A549 (cell line): ENCODE measurements at regions not wholly inside any gene's neighbourhood (a gene's known extent, or its start where the extent isn't known, plus 50 kb on each side); places are given as distances from the start of the nearest gene placed in this dataset.
"Not testable (repeated sequence)": the region's sequence is repeated elsewhere in the genome, so short reads cannot be mapped to it uniquely, and the experiment has no call there.

Source experiments
- ATAC-seq, 2 experiments: fragments of 200-7000 bp in 1 of 2; fragments of >200 bp in 1 of 2; cut with Nextera tagmentation in 1 of 2; cut with Tn5 transposase in 1 of 2; 3 replicates each; pipeline versions ENCODE4 v1.8.0 to v1.9.1; 2018 to 2020; ENCODE audit warnings: mild to moderate bottlenecking in 1 of 2, moderate library complexity in 1 of 2
- CTCF ChIA-PET: fragments of 300-600 bp; sonication (Branson Sonifier 250); formaldehyde crosslinking; extraction: SDS; loops from one replicate; lab custom pipeline; 2021; ENCODE audit warnings: antibody characterized with exemption, inconsistent platforms; lab: Yijun Ruan, JAX
- POLR2A ChIA-PET: fragments of 350-600 bp; formaldehyde crosslinking; extraction: SDS; loops from one replicate; lab custom pipeline; 2021; ENCODE audit warnings: antibody characterized with exemption, inconsistent platforms; lab: Yijun Ruan, JAX
- DNase-seq, 2 experiments: peaks; one replicate each; pipeline versions ENCODE4 v3.0.0 to v3.0.0-alpha.2; 2011 to 2016; ENCODE audit warnings: low read depth in 1 of 2, low spot score in 1 of 2
- FAIRE-seq: peaks from 2 replicates; lab custom pipeline; 2011; peaks lifted over from hg19 to GRCh38; lab: Jason Lieb, UNC
- H3K27ac ChIP-seq, 2 experiments: fragments of >200 bp; sonication (Bioruptor Twin); formaldehyde crosslinking; 3 replicates each; pipeline ENCODE4 v1.5.1; 2016 to 2017
- H3K4me1 ChIP-seq: fragments of >200 bp; sonication (Bioruptor Twin); formaldehyde crosslinking; 3 replicates; pipeline ENCODE4 v1.6.1; 2016
- H3K4me2 ChIP-seq: fragments of >200 bp; sonication (Bioruptor Twin); formaldehyde crosslinking; 3 replicates; pipeline ENCODE4 v1.6.1; 2016
- H3K4me3 ChIP-seq: fragments of >200 bp; sonication (Bioruptor Twin); formaldehyde crosslinking; 3 replicates; pipeline ENCODE4 v1.5.1; 2016
- H3K9me3 ChIP-seq: fragments of >200 bp; sonication (Bioruptor Twin); formaldehyde crosslinking; 3 replicates; pipeline ENCODE4 v1.6.1; 2016
- CEBPB ChIP-seq, 2 experiments: fragments of >200 bp in 1 of 2; sonication (Bioruptor Twin) in 1 of 2; formaldehyde crosslinking in 1 of 2; IDR thresholded peaks; 2 replicates each; pipeline ENCODE4 v1.6.1; 2012 to 2016
- ESRRA ChIP-seq: fragments of 150-350 bp; IDR thresholded peaks from 2 replicates; pipeline ENCODE4 v1.6.1; 2014; ENCODE audit warnings: mild to moderate bottlenecking, low read length, borderline replicate concordance
- JUN ChIP-seq, 2 experiments: fragments of >200 bp; sonication (Bioruptor Twin); formaldehyde crosslinking; IDR thresholded peaks; 2 replicates in 1 of 2; 3 replicates in 1 of 2; pipeline ENCODE4 v1.6.1; 2016 to 2017
- RCOR1 ChIP-seq: fragments of 150-350 bp; IDR thresholded peaks from 2 replicates; pipeline ENCODE4 v1.6.1; 2014; ENCODE audit warnings: antibody characterized with exemption, low read length, low read depth
- RFX5 ChIP-seq: fragments of 450-650 bp; IDR thresholded peaks from 2 replicates; pipeline ENCODE4 v1.7.1; 2014; ENCODE audit warnings: antibody characterized with exemption, mild to moderate bottlenecking, moderate library complexity
- TFCP2L1 ChIP-seq: fragments of 250-450 bp; sonication (Bioruptor Pico); IDR thresholded peaks from 2 replicates; pipeline ENCODE4 v1.5.0; 2021; ENCODE audit warnings: mild to moderate bottlenecking
- ZFP36 ChIP-seq: fragments of 450-650 bp; IDR thresholded peaks from 2 replicates; pipeline ENCODE4 v1.6.1; 2014; ENCODE audit warnings: borderline replicate concordance; ENCODE audit not compliant: partially characterized antibody
- ZSCAN20 ChIP-seq: fragments of 250-450 bp; sonication (Bioruptor Pico); IDR thresholded peaks from 2 replicates; pipeline ENCODE4 v1.8.0; 2022; ENCODE audit warnings: mild to moderate bottlenecking, moderate library complexity
- whole genome bisulfite sequencing: methylation state at CpG from one replicate; pipeline ENCODE4 v1.1.6; 2017; ENCODE audit errors: missing lambda C conversion rate; 5-methylcytosine and 5-hydroxymethylcytosine counted together
- TF ChIP-seq, protein P1 (sequence below): fragments of >200 bp; sonication (Bioruptor Twin); formaldehyde crosslinking; IDR thresholded peaks from 3 replicates; pipeline ENCODE4 v1.5.1; 2016
- TF ChIP-seq, protein P2 (sequence below): fragments of 150-350 bp; IDR thresholded peaks from 2 replicates; pipeline ENCODE4 v1.6.1; 2014; ENCODE audit warnings: low read depth, mild to moderate bottlenecking, low read length
- TF ChIP-seq, protein P3 (sequence below): fragments of 250-450 bp; sonication (Bioruptor Pico); IDR thresholded peaks from 2 replicates; pipeline ENCODE4 v1.5.0; 2021; ENCODE audit warnings: mild to moderate bottlenecking, moderate library complexity, borderline replicate concordance
- TF ChIP-seq, protein P4 (sequence below): IDR thresholded peaks from 2 replicates; pipeline ENCODE4 v1.6.1; 2012

DNA sequence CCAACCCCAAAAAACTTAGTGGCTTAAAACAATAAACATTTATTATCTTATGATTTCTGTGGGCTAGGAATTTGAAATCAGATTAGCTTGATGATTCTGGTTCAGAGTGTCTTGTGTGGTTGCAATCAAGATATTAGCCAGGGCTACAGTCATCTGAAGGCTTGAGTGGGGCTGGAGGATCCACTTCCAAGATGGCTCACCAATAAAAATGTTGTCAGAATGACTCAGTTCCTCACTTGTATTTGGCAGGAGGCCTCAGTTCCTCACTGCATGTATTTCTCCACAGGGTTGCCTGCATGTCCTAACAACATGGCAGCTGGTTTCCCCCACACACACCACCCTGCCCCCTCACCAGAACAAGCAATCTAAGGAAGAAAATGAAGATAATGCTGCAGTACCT is 98.2 kb upstream of the NIPBL start (continued):
- no peak for TF ChIP-seq TFCP2L1 (CRISPR knock-in tag)
- no peak for TF ChIP-seq CEBPB (IDR thresholded peaks at IDR 0.05)
- TF ChIP-seq, protein P1, sequence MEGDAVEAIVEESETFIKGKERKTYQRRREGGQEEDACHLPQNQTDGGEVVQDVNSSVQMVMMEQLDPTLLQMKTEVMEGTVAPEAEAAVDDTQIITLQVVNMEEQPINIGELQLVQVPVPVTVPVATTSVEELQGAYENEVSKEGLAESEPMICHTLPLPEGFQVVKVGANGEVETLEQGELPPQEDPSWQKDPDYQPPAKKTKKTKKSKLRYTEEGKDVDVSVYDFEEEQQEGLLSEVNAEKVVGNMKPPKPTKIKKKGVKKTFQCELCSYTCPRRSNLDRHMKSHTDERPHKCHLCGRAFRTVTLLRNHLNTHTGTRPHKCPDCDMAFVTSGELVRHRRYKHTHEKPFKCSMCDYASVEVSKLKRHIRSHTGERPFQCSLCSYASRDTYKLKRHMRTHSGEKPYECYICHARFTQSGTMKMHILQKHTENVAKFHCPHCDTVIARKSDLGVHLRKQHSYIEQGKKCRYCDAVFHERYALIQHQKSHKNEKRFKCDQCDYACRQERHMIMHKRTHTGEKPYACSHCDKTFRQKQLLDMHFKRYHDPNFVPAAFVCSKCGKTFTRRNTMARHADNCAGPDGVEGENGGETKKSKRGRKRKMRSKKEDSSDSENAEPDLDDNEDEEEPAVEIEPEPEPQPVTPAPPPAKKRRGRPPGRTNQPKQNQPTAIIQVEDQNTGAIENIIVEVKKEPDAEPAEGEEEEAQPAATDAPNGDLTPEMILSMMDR: no peak
- TF ChIP-seq ZSCAN20 (CRISPR knock-in tag): no peak
- no peak for TF ChIP-seq RCOR1

DNA sequence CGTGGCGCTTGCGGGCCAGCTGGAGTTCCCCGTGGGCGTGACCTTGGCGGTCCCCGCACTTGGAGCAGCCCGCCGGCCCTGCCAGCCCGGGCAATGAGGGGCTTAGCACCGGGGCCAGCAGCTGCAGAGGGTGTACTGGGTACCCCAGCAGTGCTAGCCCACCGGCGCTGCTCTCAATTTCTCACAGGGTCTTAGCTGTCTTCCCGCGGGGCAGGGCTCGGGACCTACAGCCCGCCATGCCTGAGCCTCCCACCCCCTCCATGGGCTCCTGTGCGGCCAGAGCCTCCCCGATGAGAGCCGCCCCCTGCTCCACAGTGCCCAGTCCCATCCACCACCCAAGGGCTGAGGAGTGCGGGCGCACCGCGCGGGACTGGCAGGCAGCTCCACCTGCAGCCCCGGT is 94.0 kb upstream of the NIPBL start:
- H3K27ac ChIP-seq, H3K4me3 ChIP-seq, DNase-seq, FAIRE-seq, H3K4me1 ChIP-seq, H3K4me2 ChIP-seq, POLR2A ChIA-PET, CTCF ChIA-PET, ATAC-seq, H3K9me3 ChIP-seq: not testable (repeated sequence)
- 40% methylated on average over 1 of the region's 26 CpGs for WGBS

DNA sequence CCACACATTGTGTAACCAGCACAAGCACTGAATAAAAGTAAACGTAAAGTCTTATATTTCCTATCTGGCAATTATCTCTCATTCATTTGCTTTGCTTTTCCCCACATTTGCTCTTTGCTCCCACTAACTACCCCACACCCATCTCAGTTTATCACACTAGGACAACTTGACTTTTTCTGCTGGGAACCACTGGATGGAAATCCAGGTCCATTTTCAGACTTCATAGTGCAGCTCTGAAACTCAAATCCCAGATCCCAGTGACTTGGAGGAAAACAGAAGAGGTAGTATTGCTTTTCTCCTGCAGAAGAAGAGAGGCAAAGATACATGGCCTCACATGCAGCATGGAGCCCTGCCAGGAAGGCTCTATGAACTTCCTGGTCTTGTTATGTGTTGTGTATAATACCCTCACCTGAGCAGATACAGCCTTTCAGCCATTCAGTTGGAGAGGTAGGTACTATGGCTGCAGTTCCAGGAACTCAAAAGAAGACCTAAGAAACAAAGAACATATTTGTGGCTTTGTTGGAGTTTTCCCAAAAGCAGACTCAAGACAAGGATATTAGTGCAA is 90.0 kb upstream of the NIPBL start:
- no peak for FAIRE-seq
- CTCF ChIA-PET: interaction anchor here (1.0 kb wide), 1 partner anchor 47 kb away, joined by 3 read pairs; no protein-coding TSS in a partner anchor

DNA sequence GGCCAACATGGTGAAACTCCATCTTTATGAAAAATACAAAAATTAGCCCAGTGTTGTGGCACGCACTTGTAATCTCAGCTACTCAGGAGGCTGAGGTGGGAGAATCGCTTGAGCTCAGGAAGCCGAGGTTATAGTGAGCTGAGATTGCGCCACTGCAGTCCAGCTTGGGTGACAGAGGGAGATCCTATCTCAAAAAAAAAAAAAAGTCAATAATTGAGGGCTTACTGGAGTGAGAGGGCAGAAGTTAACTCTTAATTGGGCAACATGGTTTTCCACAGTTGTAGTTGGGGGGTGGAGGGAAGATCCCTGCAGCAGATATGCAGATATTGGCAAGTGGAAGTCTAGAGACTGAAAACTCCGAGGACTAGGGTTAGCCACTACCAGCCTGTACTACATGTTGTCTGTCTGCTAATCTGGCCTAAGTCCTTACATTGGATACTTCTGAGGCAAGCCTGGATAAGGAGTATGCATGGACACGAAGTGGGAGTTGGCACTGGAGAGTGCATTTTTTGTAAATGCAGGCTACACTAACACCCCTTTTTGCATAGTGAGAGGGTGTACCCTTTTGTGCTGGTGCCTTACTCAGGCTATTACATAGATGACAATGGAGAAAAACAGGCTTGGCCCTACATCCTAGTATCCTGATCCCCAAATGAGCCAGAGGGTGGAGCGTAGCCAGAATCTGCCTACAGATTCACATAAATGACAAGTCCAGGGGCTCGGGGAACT is 89.0 kb upstream of the NIPBL start:
- POLR2A ChIA-PET: no interaction called here
- CTCF ChIA-PET: interaction anchor here (1.0 kb wide), 1 partner anchor 48 kb away, joined by 3 read pairs; no protein-coding TSS in a partner anchor
- no peaks in the 10 kb centered on the region for H3K4me1 ChIP-seq
- 39% methylated on average over 8 of the region's 8 CpGs for WGBS
- no peak overlapping the region for H3K27ac ChIP-seq
- FAIRE-seq (no peak), DNase-seq (no peak), ATAC-seq (no peak)
- H3K4me3 ChIP-seq: no peak overlapping the region
- TF ChIP-seq JUN (IDR thresholded peaks at IDR 0.05) (no peak), ZFP36 (no peak), ESRRA (no peak), RFX5 (no peak), ZSCAN20 (CRISPR knock-in tag) (no peak), TFCP2L1 (CRISPR knock-in tag) (no peak)
- TF ChIP-seq, protein P2, sequence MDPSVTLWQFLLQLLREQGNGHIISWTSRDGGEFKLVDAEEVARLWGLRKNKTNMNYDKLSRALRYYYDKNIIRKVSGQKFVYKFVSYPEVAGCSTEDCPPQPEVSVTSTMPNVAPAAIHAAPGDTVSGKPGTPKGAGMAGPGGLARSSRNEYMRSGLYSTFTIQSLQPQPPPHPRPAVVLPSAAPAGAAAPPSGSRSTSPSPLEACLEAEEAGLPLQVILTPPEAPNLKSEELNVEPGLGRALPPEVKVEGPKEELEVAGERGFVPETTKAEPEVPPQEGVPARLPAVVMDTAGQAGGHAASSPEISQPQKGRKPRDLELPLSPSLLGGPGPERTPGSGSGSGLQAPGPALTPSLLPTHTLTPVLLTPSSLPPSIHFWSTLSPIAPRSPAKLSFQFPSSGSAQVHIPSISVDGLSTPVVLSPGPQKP: no peak
- TF ChIP-seq, protein P3, sequence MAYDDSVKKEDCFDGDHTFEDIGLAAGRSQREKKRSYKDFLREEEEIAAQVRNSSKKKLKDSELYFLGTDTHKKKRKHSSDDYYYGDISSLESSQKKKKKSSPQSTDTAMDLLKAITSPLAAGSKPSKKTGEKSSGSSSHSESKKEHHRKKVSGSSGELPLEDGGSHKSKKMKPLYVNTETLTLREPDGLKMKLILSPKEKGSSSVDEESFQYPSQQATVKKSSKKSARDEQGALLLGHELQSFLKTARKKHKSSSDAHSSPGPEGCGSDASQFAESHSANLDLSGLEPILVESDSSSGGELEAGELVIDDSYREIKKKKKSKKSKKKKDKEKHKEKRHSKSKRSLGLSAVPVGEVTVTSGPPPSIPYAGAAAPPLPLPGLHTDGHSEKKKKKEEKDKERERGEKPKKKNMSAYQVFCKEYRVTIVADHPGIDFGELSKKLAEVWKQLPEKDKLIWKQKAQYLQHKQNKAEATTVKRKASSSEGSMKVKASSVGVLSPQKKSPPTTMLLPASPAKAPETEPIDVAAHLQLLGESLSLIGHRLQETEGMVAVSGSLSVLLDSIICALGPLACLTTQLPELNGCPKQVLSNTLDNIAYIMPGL (CRISPR knock-in tag): no peak
- H3K9me3 ChIP-seq: no peaks in the 10 kb centered on the region
- H3K4me2 ChIP-seq: no peak overlapping the region

More for the DNA sequence above, 90.0 kb upstream of the NIPBL start:
- Histone ChIP-seq H3K9me3 (no peaks in the 10 kb centered on the region), H3K4me2 (no peak overlapping the region), H3K27ac (no peak overlapping the region), H3K4me3 (no peak overlapping the region), H3K4me1 (no peaks in the 10 kb centered on the region)
- POLR2A ChIA-PET: no interaction called here
- TF ChIP-seq, protein P4, sequence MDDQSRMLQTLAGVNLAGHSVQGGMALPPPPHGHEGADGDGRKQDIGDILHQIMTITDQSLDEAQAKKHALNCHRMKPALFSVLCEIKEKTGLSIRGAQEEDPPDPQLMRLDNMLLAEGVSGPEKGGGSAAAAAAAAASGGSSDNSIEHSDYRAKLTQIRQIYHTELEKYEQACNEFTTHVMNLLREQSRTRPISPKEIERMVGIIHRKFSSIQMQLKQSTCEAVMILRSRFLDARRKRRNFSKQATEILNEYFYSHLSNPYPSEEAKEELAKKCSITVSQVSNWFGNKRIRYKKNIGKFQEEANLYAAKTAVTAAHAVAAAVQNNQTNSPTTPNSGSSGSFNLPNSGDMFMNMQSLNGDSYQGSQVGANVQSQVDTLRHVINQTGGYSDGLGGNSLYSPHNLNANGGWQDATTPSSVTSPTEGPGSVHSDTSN: no peak
- 39% methylated on average over 1 of the region's 1 CpG for WGBS
- DNase-seq: no peak
- ATAC-seq: no peak
